Gastrocnemius medialis (tissue), 4 donors: ENCODE measurements at regions not wholly inside any gene's neighbourhood (a gene's known extent, or its start where the extent isn't known, plus 50 kb on each side); places are given as distances from the start of the nearest gene placed in this dataset.

Experiments used
- POLR2A ChIP-seq, 2 donors: fragments of 450-650 bp; IDR thresholded peaks; one replicate each; pipeline ENCODE4 v1.6.1; 2017; ENCODE audit warnings: antibody characterized with exemption in 2 of 2, mild to moderate bottlenecking in 2 of 2, moderate library complexity in 2 of 2
- TF ChIP-seq, protein P1 (sequence below), 5 experiments: fragments of 450-650 bp in 3 of 5; fragments of 200-600 bp in 2 of 5; sonication (generic) in 2 of 5; IDR thresholded peaks in 4 of 5; conservative IDR thresholded peaks in 1 of 5; 1 replicate in 4 of 5; 2 replicates in 1 of 5; pipeline ENCODE4 v1.5.1; 2016 to 2019; ENCODE audit warnings: antibody characterized with exemption in 5 of 5, mild to moderate bottlenecking in 3 of 5, moderate library complexity in 3 of 5

DNA sequence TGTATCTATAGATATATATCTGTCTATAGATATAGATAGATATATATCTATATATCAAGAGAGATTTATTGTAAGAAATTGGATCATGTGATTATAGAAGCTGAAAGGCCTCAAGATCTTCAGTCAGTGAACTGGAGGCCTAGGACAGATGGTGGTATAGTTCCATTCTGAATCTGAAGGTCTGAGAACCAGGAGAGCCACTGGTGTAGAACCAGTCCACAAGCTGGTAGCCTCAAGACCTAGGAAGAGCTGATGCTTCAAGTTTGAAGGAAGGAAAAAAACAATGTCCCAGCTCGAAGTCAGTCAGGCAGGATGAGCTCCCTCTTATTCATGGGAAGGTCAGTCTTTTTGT is 213.2 kb upstream of the JUN start:
- TF ChIP-seq, protein P1, sequence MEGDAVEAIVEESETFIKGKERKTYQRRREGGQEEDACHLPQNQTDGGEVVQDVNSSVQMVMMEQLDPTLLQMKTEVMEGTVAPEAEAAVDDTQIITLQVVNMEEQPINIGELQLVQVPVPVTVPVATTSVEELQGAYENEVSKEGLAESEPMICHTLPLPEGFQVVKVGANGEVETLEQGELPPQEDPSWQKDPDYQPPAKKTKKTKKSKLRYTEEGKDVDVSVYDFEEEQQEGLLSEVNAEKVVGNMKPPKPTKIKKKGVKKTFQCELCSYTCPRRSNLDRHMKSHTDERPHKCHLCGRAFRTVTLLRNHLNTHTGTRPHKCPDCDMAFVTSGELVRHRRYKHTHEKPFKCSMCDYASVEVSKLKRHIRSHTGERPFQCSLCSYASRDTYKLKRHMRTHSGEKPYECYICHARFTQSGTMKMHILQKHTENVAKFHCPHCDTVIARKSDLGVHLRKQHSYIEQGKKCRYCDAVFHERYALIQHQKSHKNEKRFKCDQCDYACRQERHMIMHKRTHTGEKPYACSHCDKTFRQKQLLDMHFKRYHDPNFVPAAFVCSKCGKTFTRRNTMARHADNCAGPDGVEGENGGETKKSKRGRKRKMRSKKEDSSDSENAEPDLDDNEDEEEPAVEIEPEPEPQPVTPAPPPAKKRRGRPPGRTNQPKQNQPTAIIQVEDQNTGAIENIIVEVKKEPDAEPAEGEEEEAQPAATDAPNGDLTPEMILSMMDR (IDR thresholded peaks at IDR 0.05 in 4 of 5, conservative IDR thresholded peaks at IDR 0.05 in 1 of 5), result no peak
- no peak for TF ChIP-seq POLR2A (IDR thresholded peaks at IDR 0.05)
